Endothelial cell of umbilical vein (primary cell): ENCODE measurements at regions not wholly inside any gene's neighbourhood (a gene's known extent, or its start where the extent isn't known, plus 50 kb on each side); places are given as distances from the start of the nearest gene placed in this dataset.

Experiments used
- BruUV-seq: library from RNA; stranded (reverse); fragments of 400-500 nt; replicated peaks from 2 replicates; lab custom pipeline; 2021; lab: Mats Ljungman, UMichigan
- CTCF ChIA-PET: fragments of 300-600, 350-600 bp; sonication (Branson Sonifier 250); formaldehyde crosslinking; loops from one replicate; lab custom pipeline; 2021; ENCODE audit warnings: antibody characterized with exemption, inconsistent platforms; lab: Charles Lee
- POLR2A ChIA-PET: fragments of 300-600, 350-600 bp; sonication (Branson Sonifier 250); formaldehyde crosslinking; loops from one replicate; lab custom pipeline; 2021; ENCODE audit warnings: antibody characterized with exemption, inconsistent platforms; lab: Charles Lee
- DNase-seq: peaks from one replicate; pipeline ENCODE4 v3.0.0-alpha.2; 2011; ENCODE audit warnings: low read depth, low spot score
- FAIRE-seq: peaks from 2 replicates; lab custom pipeline; 2011; peaks lifted over from hg19 to GRCh38; lab: Jason Lieb, UNC
- H2AFZ ChIP-seq: 2 replicates; pipeline ENCODE4 v1.6.0; 2012; ENCODE audit warnings: low read depth, low read length, control low read depth, inconsistent platforms
- H3K27ac ChIP-seq: 2 replicates; pipeline ENCODE4 v1.5.1; 2011; ENCODE audit warnings: low read depth, mild to moderate bottlenecking, control low read depth, low read length, moderate library complexity; ENCODE audit not compliant: insufficient read depth
- H3K27me3 ChIP-seq, 2 experiments: 2 replicates each; pipeline versions ENCODE4 v1.6.0 to v1.6.1; 2011; ENCODE audit warnings: low read length in 2 of 2, mixed read lengths in 1 of 2; ENCODE audit not compliant: control insufficient read depth in 2 of 2, insufficient read depth in 2 of 2
- H3K36me3 ChIP-seq, 2 experiments: 2 replicates in 1 of 2; 3 replicates in 1 of 2; pipeline ENCODE4 v1.5.1; 2011; ENCODE audit warnings: low read length in 2 of 2, mild to moderate bottlenecking in 1 of 2, moderate library complexity in 1 of 2; ENCODE audit not compliant: control insufficient read depth in 2 of 2, insufficient read depth in 2 of 2; ENCODE audit errors: extremely low read depth in 1 of 2
- H3K4me1 ChIP-seq: 3 replicates; pipeline ENCODE4 v1.5.1; 2011; ENCODE audit warnings: mild to moderate bottlenecking, low read length; ENCODE audit not compliant: control insufficient read depth, insufficient read depth; ENCODE audit errors: extremely low read depth
- H3K4me2 ChIP-seq: 2 replicates; pipeline ENCODE4 v1.6.1; 2011; ENCODE audit warnings: low read length, control low read depth, mixed read lengths; ENCODE audit not compliant: insufficient read depth
- H3K4me3 ChIP-seq, 3 experiments: fragments of 200-600 bp in 1 of 3; sonication (generic), shearing (Covaris generic) in 1 of 3; replicated peaks in 1 of 3; 2 replicates each; pipeline ENCODE4 v1.5.1; 2011 to 2016; ENCODE audit warnings: control low read depth in 3 of 3, low read length in 3 of 3, mild to moderate bottlenecking in 2 of 3, inconsistent platforms in 1 of 3, low read depth in 1 of 3, moderate library complexity in 1 of 3; ENCODE audit not compliant: insufficient read depth in 1 of 3
- H3K79me2 ChIP-seq: 2 replicates; pipeline ENCODE4 v1.6.0; 2012; ENCODE audit warnings: low read length, inconsistent platforms; ENCODE audit not compliant: control insufficient read depth, insufficient read depth
- H3K9ac ChIP-seq: replicated peaks from 2 replicates; pipeline ENCODE3; 2011; ENCODE audit warnings: low read length, control low read depth; ENCODE audit not compliant: insufficient read depth; ENCODE audit errors: extremely low read depth
- H3K9me1 ChIP-seq: replicated peaks from 3 replicates; pipeline ENCODE4 v1.6.0; 2011; ENCODE audit warnings: mild to moderate bottlenecking, low read length; ENCODE audit not compliant: control insufficient read depth, insufficient read depth; ENCODE audit errors: extremely low read depth
- H3K9me3 ChIP-seq: replicated peaks from 2 replicates; pipeline ENCODE4 v1.5.1; 2012; ENCODE audit warnings: low read length, inconsistent platforms; ENCODE audit not compliant: control insufficient read depth, insufficient read depth
- H4K20me1 ChIP-seq: replicated peaks from 2 replicates; pipeline ENCODE3; 2011; ENCODE audit warnings: mild to moderate bottlenecking, low read length; ENCODE audit not compliant: control insufficient read depth, insufficient read depth; ENCODE audit errors: extremely low read depth
- CTCF ChIP-seq, 2 donors: IDR thresholded peaks; 1 replicate in 1 of 2; 2 replicates in 1 of 2; pipeline ENCODE4 v1.5.1; 2011; ENCODE audit warnings: low read length in 2 of 2, mild to moderate bottlenecking in 2 of 2, moderate library complexity in 2 of 2, control low read depth in 1 of 2, inconsistent platforms in 1 of 2, low read depth in 1 of 2; ENCODE audit not compliant: insufficient read depth in 1 of 2; ENCODE audit errors: extremely low read depth in 1 of 2
- EZH2 ChIP-seq: IDR thresholded peaks from 2 replicates; pipeline ENCODE4 v1.6.1; 2012; ENCODE audit warnings: borderline replicate concordance, low read depth, mild to moderate bottlenecking, moderate library complexity, low read length, inconsistent platforms; ENCODE audit not compliant: severe bottlenecking
- FOS ChIP-seq: IDR thresholded peaks from 2 replicates; pipeline ENCODE4 v1.6.1; 2011; ENCODE audit warnings: mild to moderate bottlenecking, low read length, moderate library complexity, borderline replicate concordance; ENCODE audit not compliant: insufficient read depth
- GATA2 ChIP-seq: IDR thresholded peaks from 2 replicates; pipeline ENCODE4 v1.7.0; 2011; ENCODE audit warnings: low read depth, mild to moderate bottlenecking, moderate library complexity, mixed read lengths, low read length; ENCODE audit not compliant: insufficient read length, insufficient read depth
- JUN ChIP-seq: IDR thresholded peaks from 2 replicates; pipeline ENCODE4 v1.6.1; 2011; ENCODE audit warnings: borderline replicate concordance, low read depth; ENCODE audit not compliant: insufficient read length, insufficient read depth
- MYC ChIP-seq: IDR thresholded peaks from one replicate; pipeline ENCODE4 v1.6.1; 2011; ENCODE audit warnings: mild to moderate bottlenecking, low read depth, low read length
- POLR2A ChIP-seq: IDR thresholded peaks from 2 replicates; pipeline ENCODE4 v1.6.1; 2012; ENCODE audit warnings: low read depth, mild to moderate bottlenecking, control low read depth, low read length
- POLR2AphosphoS5 ChIP-seq: IDR thresholded peaks from 2 replicates; pipeline ENCODE4 v1.6.1; 2012; ENCODE audit warnings: low read depth, mild to moderate bottlenecking, control low read depth, low read length, moderate library complexity; ENCODE audit not compliant: insufficient read depth
- dilution Hi-C: fragments of 300-500 bp; cut with MboI; formaldehyde crosslinking; loops from one replicate; pipeline ENCODE4 v1.15.0; 2019; ENCODE audit warnings: low sequenced_read_pairs; ENCODE audit not compliant: extremely low pct_ligation_motif_present
- intact Hi-C: fragments of 100-400 bp; cut with micrococcal nuclease; formaldehyde crosslinking; loops from one replicate; pipeline ENCODE4 v1.10.0; 2022
- TF ChIP-seq, protein P1 (sequence below): IDR thresholded peaks from 2 replicates; pipeline ENCODE4 v1.6.1; 2011; ENCODE audit not compliant: insufficient read depth, insufficient read length

DNA sequence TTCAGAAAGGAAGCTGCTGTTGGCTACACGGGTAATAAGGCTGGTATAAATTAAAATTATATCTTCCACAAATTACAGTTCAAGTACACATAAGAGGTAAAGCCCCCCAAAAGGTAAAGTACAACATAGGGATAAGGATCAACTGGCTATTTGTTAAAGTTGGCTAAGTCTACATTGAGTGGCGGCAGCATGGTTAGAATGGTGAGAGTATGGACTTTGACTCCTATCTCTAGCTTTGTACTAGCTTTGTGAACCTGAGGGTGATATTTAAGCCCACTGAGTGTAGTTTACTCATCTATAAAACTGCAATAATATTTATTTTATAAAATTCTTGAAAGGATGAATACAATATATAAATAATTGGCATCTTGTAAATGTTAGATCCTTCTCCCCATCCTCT, 542.8 kb downstream of the DSC3 start:
- Histone ChIP-seq H4K20me1 (no peaks in the 10 kb centered on the region), H3K27ac (no peak overlapping the region), H3K36me3 (no peaks in the 10 kb centered on the region), H3K9ac (no peak overlapping the region), H3K79me2 (no peaks in the 10 kb centered on the region), H3K9me1 (no peaks in the 10 kb centered on the region), H3K4me1 (no peaks in the 10 kb centered on the region), H3K9me3 (no peaks in the 10 kb centered on the region), H3K4me2 (no peak overlapping the region), H3K27me3 (no peaks in the 10 kb centered on the region), H2AFZ (no peak overlapping the region), H3K4me3 (no peak overlapping the region)
- TF ChIP-seq POLR2A (no peak), JUN (no peak), POLR2AphosphoS5 (no peak), FOS (no peak), EZH2 (no peak), GATA2 (no peak), MYC (no peak), CTCF (IDR thresholded peaks at IDR 0.05; ENCODE audit: extremely low read depth in 1 of 2, insufficient read depth in 1 of 2, low read depth in 1 of 2, low read length in 2 of 2) (no peak)
- TF ChIP-seq, protein P1, sequence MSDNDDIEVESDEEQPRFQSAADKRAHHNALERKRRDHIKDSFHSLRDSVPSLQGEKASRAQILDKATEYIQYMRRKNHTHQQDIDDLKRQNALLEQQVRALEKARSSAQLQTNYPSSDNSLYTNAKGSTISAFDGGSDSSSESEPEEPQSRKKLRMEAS: no peak
- CTCF ChIA-PET: no interaction called here
- intact Hi-C loops (no loop called here), dilution Hi-C loops (no loop called here)
- no TSS peak for BruUV-seq
- FAIRE-seq (no peak), DNase-seq (no peak)
- POLR2A ChIA-PET: no interaction called here
